HG03442 (cell line): ENCODE measurements at regions not wholly inside any gene's neighbourhood (a gene's known extent, or its start where the extent isn't known, plus 50 kb on each side); places are given as distances from the start of the nearest gene placed in this dataset.

Experiments
- ATAC-seq: cut with Tn5 transposase; IDR thresholded peaks from one replicate; pipeline ENCODE4 v1.9.1; 2021; ENCODE audit warnings: mild to moderate bottlenecking, moderate library complexity; ENCODE audit not compliant: unreplicated experiment

DNA sequence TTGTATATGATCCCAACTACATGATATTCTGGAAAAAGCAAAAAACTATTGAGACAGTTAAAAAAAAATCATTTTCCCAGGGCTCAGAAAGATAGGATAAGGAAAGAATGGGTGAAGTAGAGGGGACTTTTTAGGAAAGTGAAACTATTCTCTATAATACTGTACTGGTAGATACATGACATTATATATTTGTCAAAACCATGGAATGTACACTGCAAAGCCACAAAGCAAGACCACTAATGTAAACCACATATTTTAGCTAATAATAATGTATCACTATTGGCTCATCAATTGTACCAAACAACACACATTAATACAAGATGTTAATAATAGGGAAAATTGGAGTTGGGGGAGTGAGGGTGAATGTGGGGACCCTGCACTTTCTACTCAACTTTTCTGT is 182.6 kb downstream of the EFNB2 start:
- ATAC-seq = no peak

- ATAC-seq = no peak
Observed at GRCh38 chr13:106351251-106351650, 184.2 kb downstream of the EFNB2 start.

DNA sequence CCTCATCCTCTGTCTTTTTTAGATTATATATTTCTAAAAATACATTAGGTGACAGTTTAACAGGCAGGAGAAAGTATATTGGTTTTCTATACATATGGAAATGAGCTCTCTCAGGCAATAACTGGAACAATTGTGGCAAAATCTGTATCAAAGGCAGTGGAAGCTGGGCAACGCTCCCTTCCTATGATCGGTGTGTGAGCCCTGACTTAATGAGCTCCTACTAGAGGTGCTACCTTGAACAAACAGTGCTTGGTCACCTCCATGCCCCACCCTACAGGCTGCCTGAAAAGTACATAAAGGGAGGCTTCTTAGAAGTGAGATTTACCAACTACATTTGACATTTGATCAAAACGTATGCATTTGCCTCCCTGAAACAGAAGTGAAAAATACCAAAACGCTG is 185.3 kb downstream of the EFNB2 start:
- ATAC-seq = no peak

- no peak for ATAC-seq
Observed at GRCh38 chr13:106349080-106349931, 186.2 kb downstream of the EFNB2 start.

- ATAC-seq = no peak
Observed at GRCh38 chr13:106348075-106348840, 187.2 kb downstream of the EFNB2 start.

- ATAC-seq = no peak
Observed at GRCh38 chr13:106344342-106344741, 191.1 kb downstream of the EFNB2 start.

- ATAC-seq = no peak
Observed at GRCh38 chr13:106343836-106344235, 191.6 kb downstream of the EFNB2 start.

DNA sequence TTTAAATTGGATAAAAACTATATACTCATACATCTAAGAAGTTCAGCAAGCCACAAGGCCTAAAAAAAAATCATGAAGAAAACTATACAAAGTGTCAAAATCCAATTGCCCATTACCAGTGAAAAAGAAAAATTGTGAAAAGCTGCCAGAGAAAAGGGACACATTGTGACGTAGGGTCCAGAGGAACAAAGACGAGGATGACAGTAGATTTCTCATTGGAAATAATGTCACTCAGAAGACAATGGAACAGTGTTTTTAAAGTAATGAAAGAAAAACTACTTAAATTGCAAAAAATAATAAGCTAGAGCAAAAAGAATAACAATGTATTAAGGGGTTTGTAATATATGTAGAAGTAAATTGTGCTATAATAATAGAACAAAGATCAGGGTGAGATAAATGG is 195.2 kb downstream of the EFNB2 start:
- ATAC-seq = no peak

GRCh38 chr13:106337096-106337850 is 198.2 kb downstream of the EFNB2 start:
- ATAC-seq = no peak

GRCh38 chr13:106336668-106337067 is 198.8 kb downstream of the EFNB2 start:
- no peak for ATAC-seq

DNA sequence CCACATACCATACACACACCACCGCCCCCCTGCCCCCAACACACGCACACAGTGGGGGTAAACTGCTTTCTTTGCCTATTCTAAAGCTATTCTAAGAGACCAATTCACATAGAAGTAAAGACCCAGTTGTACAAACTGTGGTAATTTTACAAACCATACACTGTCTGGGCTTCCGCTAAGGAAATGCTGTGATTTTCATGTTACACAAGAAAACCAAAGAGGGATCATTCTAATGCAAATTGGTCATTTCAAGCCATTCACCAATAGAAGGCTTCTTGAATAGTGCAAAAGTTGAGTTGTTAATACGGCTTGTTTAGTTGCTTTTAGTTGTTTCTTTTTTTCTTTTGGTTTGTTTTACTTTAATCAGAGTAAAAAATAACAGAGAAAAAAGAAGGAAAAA is 202.8 kb downstream of the EFNB2 start:
- ATAC-seq = no peak

DNA sequence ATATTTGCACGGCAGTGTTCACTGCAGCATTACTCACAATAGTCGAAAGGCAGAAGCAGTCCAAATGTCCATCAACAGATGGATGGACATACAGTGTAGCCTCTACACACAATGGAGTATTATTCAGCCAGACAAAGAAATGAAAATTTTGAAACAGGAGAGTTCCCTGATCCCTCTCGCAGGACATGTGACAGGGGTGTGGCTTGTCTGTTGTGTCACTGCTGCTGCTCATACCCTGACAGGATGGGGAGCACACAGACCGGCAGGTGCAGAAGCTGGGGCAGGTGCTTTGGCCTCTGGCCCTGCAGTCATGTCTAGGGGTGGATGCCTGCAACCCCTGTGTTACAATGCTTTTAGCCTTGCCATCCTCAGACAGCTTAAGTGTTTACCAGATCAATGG is 204.3 kb downstream of the EFNB2 start:
- ATAC-seq = no peak

DNA sequence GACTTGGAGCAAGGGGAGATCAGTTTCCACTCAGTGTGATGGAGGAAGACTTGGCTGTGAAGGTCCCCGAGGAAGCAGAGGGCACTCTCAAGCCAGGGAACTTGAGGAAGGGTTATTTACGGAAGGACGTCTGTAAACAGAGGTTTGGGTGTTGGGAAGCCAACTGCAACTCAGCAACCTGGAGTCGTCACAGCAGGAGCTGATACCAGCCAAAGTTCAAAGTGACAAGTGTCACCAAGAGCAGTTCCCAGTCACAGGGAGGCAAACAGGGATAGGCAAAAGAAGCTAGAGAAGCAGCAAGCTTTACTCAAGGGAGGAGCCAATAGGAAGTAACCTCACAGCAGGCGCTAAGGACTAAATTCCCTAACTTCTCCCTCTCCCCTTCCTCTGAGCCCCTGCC is 205.5 kb downstream of the EFNB2 start:
- ATAC-seq = no peak

DNA sequence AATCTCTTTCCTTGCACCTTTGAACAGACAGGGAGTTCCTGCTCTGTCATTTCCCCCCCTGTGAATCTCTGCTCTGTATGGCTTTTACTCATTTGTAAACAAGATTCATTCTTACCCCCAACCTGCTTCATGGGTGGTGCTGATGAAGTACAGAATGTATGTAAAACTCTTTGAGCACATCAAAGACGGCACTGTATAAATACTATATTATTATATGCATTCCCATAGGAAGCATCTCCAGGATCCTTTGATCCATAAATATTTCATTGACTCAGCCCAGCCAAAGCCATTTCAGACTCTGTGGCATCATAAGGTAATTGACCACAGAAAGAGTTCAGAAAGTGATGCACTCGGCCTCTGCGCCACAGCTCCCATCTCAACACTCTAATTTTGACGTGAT is 208.7 kb downstream of the EFNB2 start:
- no peak for ATAC-seq

GRCh38 chr13:106324444-106324843 is 211.0 kb downstream of the EFNB2 start:
- no peak for ATAC-seq

- no peak for ATAC-seq
Observed at GRCh38 chr13:106322628-106323027, 212.8 kb downstream of the EFNB2 start.

DNA sequence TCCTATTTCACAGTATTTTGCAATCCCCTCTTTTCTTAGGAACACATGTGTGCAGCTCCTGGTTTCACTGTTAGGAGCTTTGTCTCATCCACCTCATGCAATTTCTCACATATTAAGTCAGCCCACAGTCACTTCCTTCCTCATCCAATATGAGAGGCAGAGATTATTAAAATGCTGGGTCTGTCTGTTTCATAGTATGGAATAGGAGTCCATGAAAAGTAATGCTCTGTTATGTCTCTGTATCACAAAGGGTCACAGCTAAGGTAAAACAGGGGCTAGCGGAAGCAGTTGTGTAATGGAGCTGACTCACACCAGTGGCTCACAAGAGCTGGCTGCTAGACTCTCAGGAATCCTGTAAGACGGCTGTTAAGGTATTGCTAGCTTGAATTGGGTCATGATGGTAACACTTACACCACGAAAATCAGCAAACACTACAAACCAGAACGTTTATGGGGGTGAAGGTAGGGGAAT is 216.5 kb downstream of the EFNB2 start:
- no peak for ATAC-seq

DNA sequence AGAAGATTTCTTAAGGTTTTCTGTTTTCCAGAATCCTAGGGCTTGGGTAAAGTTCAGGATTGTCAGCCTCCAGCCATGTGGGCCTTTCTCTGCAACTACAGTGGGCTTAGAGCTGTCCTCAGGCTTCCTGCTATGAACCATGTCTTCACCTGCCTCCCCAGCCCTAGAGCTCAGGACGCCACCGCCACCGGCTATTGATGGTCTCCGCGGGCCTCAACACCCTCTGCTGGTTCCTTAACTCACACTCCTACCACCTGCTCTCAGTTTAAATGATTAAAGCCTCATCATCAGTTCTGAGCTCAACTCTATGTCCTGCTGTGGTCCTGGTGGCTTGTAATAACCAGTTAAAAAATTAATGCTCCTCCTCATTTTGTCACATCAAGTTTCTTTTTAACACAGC is 221.0 kb downstream of the EFNB2 start:
- no peak for ATAC-seq

DNA sequence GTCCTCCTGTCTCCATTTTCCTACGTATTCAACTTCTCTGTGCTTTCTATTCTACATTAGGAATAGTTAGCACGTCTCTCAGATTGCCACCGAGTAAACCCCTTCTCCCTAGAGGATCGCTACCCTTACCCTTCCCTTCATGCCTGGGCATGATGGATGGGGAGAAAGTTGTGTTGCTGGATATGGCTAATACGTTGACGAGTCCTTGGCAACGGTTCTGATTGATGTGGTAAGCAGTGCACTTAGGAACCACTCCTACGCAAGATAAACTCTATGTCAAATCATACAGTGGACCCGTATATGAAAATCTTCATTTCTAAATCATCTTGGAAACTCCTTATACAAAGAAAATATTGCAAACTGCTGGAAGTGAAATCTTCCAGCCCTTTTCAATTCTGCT is 224.5 kb downstream of the EFNB2 start:
- no peak for ATAC-seq

DNA sequence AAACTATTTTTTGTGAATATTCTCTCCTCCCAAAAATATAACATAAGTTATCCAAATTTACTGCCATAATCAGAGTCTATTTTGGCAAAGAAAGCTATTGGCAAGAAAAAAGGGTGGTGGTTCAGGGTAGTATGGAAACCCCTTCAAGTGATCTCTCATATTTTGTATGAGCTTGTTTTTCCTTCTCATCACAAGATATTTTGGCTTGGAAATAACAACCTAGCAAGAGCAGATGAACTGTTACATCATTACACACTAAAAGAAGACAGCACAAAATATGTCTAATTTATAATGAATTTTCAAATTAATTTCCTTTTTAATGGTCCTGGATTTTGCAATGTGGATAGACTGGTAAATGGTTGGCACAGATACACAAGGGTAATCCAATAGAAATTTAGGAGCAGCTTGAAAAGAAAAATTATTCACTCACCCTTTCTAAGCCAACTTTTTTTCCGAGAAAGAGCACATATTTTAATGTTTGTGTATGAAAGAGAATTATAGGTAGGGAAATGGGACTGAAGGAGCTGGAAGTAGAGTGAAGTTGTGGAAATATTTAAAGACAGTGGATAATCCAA is 225.1 kb downstream of the EFNB2 start:
- no peak for ATAC-seq

DNA sequence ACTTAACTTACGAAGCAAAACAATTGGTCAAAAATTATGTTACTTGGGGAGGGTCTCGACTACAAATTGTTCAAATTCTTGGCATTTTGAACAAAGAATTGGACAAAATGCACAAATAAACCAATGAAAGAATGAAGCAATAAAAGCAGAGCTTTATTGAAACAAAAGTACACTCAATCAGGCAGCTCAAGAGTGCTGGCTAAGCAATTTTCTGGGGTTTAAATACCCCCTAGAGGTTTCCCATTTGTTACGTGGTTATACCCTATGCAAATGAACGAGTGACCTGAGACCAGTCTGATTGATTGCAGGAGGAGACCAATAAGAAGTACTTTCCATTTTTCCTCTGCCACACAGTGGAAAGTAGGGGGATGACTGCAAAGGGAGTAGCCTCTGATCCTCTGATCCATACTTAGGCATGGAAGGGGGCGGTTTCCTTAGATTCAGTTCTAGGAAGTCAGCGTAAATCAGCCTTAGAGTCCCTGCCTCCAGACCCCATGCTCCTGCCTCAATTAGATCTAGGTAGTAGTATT is 228.6 kb downstream of the EFNB2 start:
- no peak for ATAC-seq
